ENCODE measurements at regions not wholly inside any gene's neighbourhood (a gene's known extent, or its start where the extent isn't known, plus 50 kb on each side); places are given as distances from the start of the nearest gene placed in this dataset.

DNA sequence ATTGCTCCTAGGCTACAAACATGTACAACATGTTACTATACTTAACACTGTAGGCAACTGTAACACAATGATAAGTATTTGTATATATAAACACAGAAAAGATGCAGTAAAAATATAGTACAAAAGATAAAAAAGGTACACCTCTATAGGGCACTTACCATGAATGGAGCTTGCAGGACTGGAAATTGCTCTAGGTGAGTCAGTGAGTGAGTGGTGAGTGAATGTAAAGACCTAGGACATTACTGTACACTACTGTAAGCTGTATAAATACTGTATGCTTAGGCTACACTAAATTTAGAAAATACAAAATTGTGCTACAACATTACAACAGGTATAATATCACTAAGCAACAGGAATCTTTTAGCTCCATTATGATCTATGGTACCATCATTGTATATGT lies 312.0 kb upstream of the PREP start:
- POLR2A ChIA-PET = no interaction called here
- H3K27me3 ChIP-seq (ENCODE audit: insufficient read depth) = no peaks in the 10 kb centered on the region
- no peak overlapping the region for H3K9ac ChIP-seq
- no peaks in the 10 kb centered on the region for H3K9me2 ChIP-seq
- H2AFZ ChIP-seq (ENCODE audit: low read depth) = no peak overlapping the region
- H3K4me3 ChIP-seq (ENCODE audit: low read depth in 2 of 2, low read length in 1 of 2) = no peak overlapping the region
- no peaks in the 10 kb centered on the region for H4K20me1 ChIP-seq (ENCODE audit: insufficient read depth)
- no peak for TF ChIP-seq MXI1 (IDR thresholded peaks at IDR 0.05; ENCODE audit: low read depth, low read length)
- TF ChIP-seq CHD2 (IDR thresholded peaks at IDR 0.05; ENCODE audit: low read length, partially characterized antibody) = no peak
- TF ChIP-seq, protein P1, sequence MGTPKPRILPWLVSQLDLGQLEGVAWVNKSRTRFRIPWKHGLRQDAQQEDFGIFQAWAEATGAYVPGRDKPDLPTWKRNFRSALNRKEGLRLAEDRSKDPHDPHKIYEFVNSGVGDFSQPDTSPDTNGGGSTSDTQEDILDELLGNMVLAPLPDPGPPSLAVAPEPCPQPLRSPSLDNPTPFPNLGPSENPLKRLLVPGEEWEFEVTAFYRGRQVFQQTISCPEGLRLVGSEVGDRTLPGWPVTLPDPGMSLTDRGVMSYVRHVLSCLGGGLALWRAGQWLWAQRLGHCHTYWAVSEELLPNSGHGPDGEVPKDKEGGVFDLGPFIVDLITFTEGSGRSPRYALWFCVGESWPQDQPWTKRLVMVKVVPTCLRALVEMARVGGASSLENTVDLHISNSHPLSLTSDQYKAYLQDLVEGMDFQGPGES (IDR thresholded peaks at IDR 0.05; ENCODE audit: low read depth, low read length) = no peak
- no peak for TF ChIP-seq FOSL2 (IDR thresholded peaks at IDR 0.05; ENCODE audit: borderline replicate concordance, low read depth)
- TF ChIP-seq SMC3 (IDR thresholded peaks at IDR 0.05; ENCODE audit: low read depth, low read length) = no peak
- no peak for TF ChIP-seq NFIC (IDR thresholded peaks at IDR 0.05; ENCODE audit: borderline replicate concordance)
- no peak for TF ChIP-seq ELF1 (IDR thresholded peaks at IDR 0.05)
- TF ChIP-seq, protein P2, sequence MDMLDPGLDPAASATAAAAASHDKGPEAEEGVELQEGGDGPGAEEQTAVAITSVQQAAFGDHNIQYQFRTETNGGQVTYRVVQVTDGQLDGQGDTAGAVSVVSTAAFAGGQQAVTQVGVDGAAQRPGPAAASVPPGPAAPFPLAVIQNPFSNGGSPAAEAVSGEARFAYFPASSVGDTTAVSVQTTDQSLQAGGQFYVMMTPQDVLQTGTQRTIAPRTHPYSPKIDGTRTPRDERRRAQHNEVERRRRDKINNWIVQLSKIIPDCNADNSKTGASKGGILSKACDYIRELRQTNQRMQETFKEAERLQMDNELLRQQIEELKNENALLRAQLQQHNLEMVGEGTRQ (IDR thresholded peaks at IDR 0.05; ENCODE audit: borderline replicate concordance, low read depth, low read length) = no peak
- no peak for TF ChIP-seq EZH2phosphoT487 (IDR thresholded peaks at IDR 0.05; ENCODE audit: borderline replicate concordance, low read depth)
- no peak for TF ChIP-seq GABPA (IDR thresholded peaks at IDR 0.05; ENCODE audit: low read depth)
- TF ChIP-seq POLR2AphosphoS5 (IDR thresholded peaks at IDR 0.05; ENCODE audit: low read depth, low read length) = no peak
- no peak for TF ChIP-seq EP300 (IDR thresholded peaks at IDR 0.05; ENCODE audit: borderline replicate concordance in 1 of 2, low read depth in 1 of 2, low read length in 1 of 2)
- no peak for TF ChIP-seq NRF1 (IDR thresholded peaks at IDR 0.05; ENCODE audit: low read depth, low read length)
- TF ChIP-seq, protein P3, sequence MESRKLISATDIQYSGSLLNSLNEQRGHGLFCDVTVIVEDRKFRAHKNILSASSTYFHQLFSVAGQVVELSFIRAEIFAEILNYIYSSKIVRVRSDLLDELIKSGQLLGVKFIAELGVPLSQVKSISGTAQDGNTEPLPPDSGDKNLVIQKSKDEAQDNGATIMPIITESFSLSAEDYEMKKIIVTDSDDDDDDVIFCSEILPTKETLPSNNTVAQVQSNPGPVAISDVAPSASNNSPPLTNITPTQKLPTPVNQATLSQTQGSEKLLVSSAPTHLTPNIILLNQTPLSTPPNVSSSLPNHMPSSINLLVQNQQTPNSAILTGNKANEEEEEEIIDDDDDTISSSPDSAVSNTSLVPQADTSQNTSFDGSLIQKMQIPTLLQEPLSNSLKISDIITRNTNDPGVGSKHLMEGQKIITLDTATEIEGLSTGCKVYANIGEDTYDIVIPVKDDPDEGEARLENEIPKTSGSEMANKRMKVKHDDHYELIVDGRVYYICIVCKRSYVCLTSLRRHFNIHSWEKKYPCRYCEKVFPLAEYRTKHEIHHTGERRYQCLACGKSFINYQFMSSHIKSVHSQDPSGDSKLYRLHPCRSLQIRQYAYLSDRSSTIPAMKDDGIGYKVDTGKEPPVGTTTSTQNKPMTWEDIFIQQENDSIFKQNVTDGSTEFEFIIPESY (IDR thresholded peaks at IDR 0.05; ENCODE audit: borderline replicate concordance, low read depth) = no peak
- TF ChIP-seq, protein P4, sequence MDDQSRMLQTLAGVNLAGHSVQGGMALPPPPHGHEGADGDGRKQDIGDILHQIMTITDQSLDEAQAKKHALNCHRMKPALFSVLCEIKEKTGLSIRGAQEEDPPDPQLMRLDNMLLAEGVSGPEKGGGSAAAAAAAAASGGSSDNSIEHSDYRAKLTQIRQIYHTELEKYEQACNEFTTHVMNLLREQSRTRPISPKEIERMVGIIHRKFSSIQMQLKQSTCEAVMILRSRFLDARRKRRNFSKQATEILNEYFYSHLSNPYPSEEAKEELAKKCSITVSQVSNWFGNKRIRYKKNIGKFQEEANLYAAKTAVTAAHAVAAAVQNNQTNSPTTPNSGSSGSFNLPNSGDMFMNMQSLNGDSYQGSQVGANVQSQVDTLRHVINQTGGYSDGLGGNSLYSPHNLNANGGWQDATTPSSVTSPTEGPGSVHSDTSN (IDR thresholded peaks at IDR 0.05) = no peak
- no peak for TF ChIP-seq RXRA (IDR thresholded peaks at IDR 0.05; ENCODE audit: borderline replicate concordance, low read depth)
- no peak for TF ChIP-seq RFX5 (IDR thresholded peaks at IDR 0.05; ENCODE audit: low read length)
- TF ChIP-seq JUND (IDR thresholded peaks at IDR 0.05) = no peak
- TF ChIP-seq, protein P5, sequence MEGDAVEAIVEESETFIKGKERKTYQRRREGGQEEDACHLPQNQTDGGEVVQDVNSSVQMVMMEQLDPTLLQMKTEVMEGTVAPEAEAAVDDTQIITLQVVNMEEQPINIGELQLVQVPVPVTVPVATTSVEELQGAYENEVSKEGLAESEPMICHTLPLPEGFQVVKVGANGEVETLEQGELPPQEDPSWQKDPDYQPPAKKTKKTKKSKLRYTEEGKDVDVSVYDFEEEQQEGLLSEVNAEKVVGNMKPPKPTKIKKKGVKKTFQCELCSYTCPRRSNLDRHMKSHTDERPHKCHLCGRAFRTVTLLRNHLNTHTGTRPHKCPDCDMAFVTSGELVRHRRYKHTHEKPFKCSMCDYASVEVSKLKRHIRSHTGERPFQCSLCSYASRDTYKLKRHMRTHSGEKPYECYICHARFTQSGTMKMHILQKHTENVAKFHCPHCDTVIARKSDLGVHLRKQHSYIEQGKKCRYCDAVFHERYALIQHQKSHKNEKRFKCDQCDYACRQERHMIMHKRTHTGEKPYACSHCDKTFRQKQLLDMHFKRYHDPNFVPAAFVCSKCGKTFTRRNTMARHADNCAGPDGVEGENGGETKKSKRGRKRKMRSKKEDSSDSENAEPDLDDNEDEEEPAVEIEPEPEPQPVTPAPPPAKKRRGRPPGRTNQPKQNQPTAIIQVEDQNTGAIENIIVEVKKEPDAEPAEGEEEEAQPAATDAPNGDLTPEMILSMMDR (IDR thresholded peaks at IDR 0.05) = no peak
- H3K36me3 ChIP-seq (replicated peaks in 1 of 2; ENCODE audit: control insufficient read depth in 1 of 2, insufficient read depth in 2 of 2, low read length in 1 of 2) = peaks cover 0 to 16% of the 10 kb centered on the region in 2 experiments
- CTCF ChIA-PET = interaction anchor here (2.3 kb wide), 1 partner anchor 18 kb away, joined by 6 read pairs; no protein-coding TSS in a partner anchor
- H3K4me2 ChIP-seq = no peak overlapping the region
- H3K9me3 ChIP-seq = peaks cover 35% of the 10 kb centered on the region
- H3K4me1 ChIP-seq (ENCODE audit: control insufficient read depth in 1 of 2, insufficient read depth in 2 of 2, low read depth in 1 of 2, low read length in 1 of 2) = no peaks in the 10 kb centered on the region
- H3F3A ChIP-seq (replicated peaks; ENCODE audit: insufficient read depth) = peaks cover 6% of the 10 kb centered on the region
- no peak overlapping the region for H3K27ac ChIP-seq (ENCODE audit: low read depth in 2 of 2, low read length in 1 of 2)
- H3K79me2 ChIP-seq (ENCODE audit: insufficient read depth) = no peaks in the 10 kb centered on the region
- no peak for DNase-seq
